ENCODE measurements at regions not wholly inside any gene's neighbourhood (a gene's known extent, or its start where the extent isn't known, plus 50 kb on each side); places are given as distances from the start of the nearest gene placed in this dataset.
A peak's percentile ranks its signal among the peaks of the same experiment; 100 is the strongest.

- no peak for TF ChIP-seq POLR2A (IDR thresholded peaks at IDR 0.05)
- TF ChIP-seq CTCF (IDR thresholded peaks at IDR 0.05), result no peak
- no peak for TF ChIP-seq POLR2AphosphoS5 (IDR thresholded peaks at IDR 0.05)
- H3K4me1 ChIP-seq, result peaks cover 0 to 5% of the 10 kb centered on the region in 2 donors
- intact Hi-C loops (cut with DNase I; ENCODE audit: low total_unique reads), result no loop called here
- H3K27ac ChIP-seq, result no peak overlapping the region
- no peaks in the 10 kb centered on the region for H3K27me3 ChIP-seq
- H3K9me3 ChIP-seq, result no peaks in the 10 kb centered on the region
- DNase-seq (ENCODE audit: low spot score in 2 of 2), result no peak
- no peaks in the 10 kb centered on the region for H3K36me3 ChIP-seq
- no peak overlapping the region for H3K4me3 ChIP-seq
Observed at GRCh38 chr9:90007516-90008440, 403.0 kb downstream of the GADD45G start.

GRCh38 chr9:90009447-90009846 lies 404.6 kb downstream of the GADD45G start:
- no peak for TF ChIP-seq POLR2A (IDR thresholded peaks at IDR 0.05)
- TF ChIP-seq POLR2AphosphoS5 (IDR thresholded peaks at IDR 0.05), result no peak
- TF ChIP-seq CTCF (IDR thresholded peaks at IDR 0.05), result no peak
- intact Hi-C loops (cut with DNase I; ENCODE audit: low total_unique reads), result no loop called here
- no peak for DNase-seq (ENCODE audit: low spot score in 2 of 2)
- Histone ChIP-seq H3K27me3 (no peaks in the 10 kb centered on the region), H3K9me3 (no peaks in the 10 kb centered on the region), H3K4me3 (no peak overlapping the region), H3K36me3 (no peaks in the 10 kb centered on the region), H3K4me1 (no peaks in the 10 kb centered on the region), H3K27ac (no peak overlapping the region)

GRCh38 chr9:90010793-90011192 lies 406.0 kb downstream of the GADD45G start:
- no peak overlapping the region for H3K4me3 ChIP-seq
- H3K36me3 ChIP-seq, result no peaks in the 10 kb centered on the region
- TF ChIP-seq POLR2AphosphoS5 (IDR thresholded peaks at IDR 0.05) (no peak), CTCF (IDR thresholded peaks at IDR 0.05) (no peak), POLR2A (IDR thresholded peaks at IDR 0.05) (no peak)
- H3K4me1 ChIP-seq, result peaks cover 0 to 4% of the 10 kb centered on the region in 2 donors
- H3K27me3 ChIP-seq, result no peaks in the 10 kb centered on the region
- H3K27ac ChIP-seq, result no peak overlapping the region
- intact Hi-C loops (cut with DNase I; ENCODE audit: low total_unique reads), result no loop called here
- DNase-seq (ENCODE audit: low spot score in 2 of 2), result no peak
- H3K9me3 ChIP-seq, result no peaks in the 10 kb centered on the region

- no peak for TF ChIP-seq CTCF (IDR thresholded peaks at IDR 0.05)
- no peak for TF ChIP-seq POLR2A (IDR thresholded peaks at IDR 0.05)
- no peak for TF ChIP-seq POLR2AphosphoS5 (IDR thresholded peaks at IDR 0.05)
- H3K27ac ChIP-seq, result no peak overlapping the region
- no peak for DNase-seq (ENCODE audit: low spot score in 2 of 2)
- H3K36me3 ChIP-seq, result no peaks in the 10 kb centered on the region
- no peaks in the 10 kb centered on the region for H3K27me3 ChIP-seq
- no peak overlapping the region for H3K4me3 ChIP-seq
- H3K4me1 ChIP-seq, result peaks cover 0 to 8% of the 10 kb centered on the region in 2 donors
- no peaks in the 10 kb centered on the region for H3K9me3 ChIP-seq
- intact Hi-C loops (cut with DNase I; ENCODE audit: low total_unique reads), result no loop called here
Observed at GRCh38 chr9:90012949-90013348, 408.1 kb downstream of the GADD45G start.

- H3K9me3 ChIP-seq, result no peaks in the 10 kb centered on the region
- no peaks in the 10 kb centered on the region for H3K36me3 ChIP-seq
- H3K4me1 ChIP-seq, result peaks cover 0 to 8% of the 10 kb centered on the region in 2 donors
- no peak for DNase-seq (ENCODE audit: low spot score in 2 of 2)
- peak overlapping the region in 1 of 2 donors; percentile 33 for H3K27ac ChIP-seq
- no peaks in the 10 kb centered on the region for H3K27me3 ChIP-seq
- intact Hi-C loops (cut with DNase I; ENCODE audit: low total_unique reads), result no loop called here
- TF ChIP-seq POLR2A (IDR thresholded peaks at IDR 0.05) (no peak), POLR2AphosphoS5 (IDR thresholded peaks at IDR 0.05) (no peak), CTCF (IDR thresholded peaks at IDR 0.05) (no peak)
- no peak overlapping the region for H3K4me3 ChIP-seq
Observed at GRCh38 chr9:90013778-90014177, 409.0 kb downstream of the GADD45G start.

Data from breast epithelium (tissue), 4 donors.